DOHH2 (cell line): ENCODE measurements at regions not wholly inside any gene's neighbourhood (a gene's known extent, or its start where the extent isn't known, plus 50 kb on each side); places are given as distances from the start of the nearest gene placed in this dataset.

ENCODE experiments used
- H3F3A ChIP-seq: fragments of 200-600 bp; sonication (generic), shearing (Covaris generic); 2 replicates; pipeline ENCODE4 v1.6.0; 2016; ENCODE audit warnings: antibody characterized with exemption, mild to moderate bottlenecking; ENCODE audit not compliant: control insufficient read depth, insufficient read depth
- H3K27ac ChIP-seq: fragments of 200-600 bp; sonication (generic); 2 replicates; pipeline ENCODE4 v1.5.1; 2014; ENCODE audit warnings: low read depth, mild to moderate bottlenecking, low read length, moderate library complexity
- H3K27me3 ChIP-seq: fragments of 200-600 bp; sonication (generic); 2 replicates; pipeline ENCODE4 v1.6.1; 2014; ENCODE audit warnings: mild to moderate bottlenecking, low read length, mixed read lengths; ENCODE audit not compliant: control insufficient read depth
- H3K36me3 ChIP-seq: fragments of 200-600 bp; sonication (generic); 2 replicates; pipeline ENCODE4 v1.6.1; 2014; ENCODE audit warnings: mild to moderate bottlenecking, low read length, moderate library complexity, mixed read lengths; ENCODE audit not compliant: control insufficient read depth
- H3K4me1 ChIP-seq: fragments of 200-600 bp; sonication (generic); 2 replicates; pipeline ENCODE4 v1.6.1; 2014; ENCODE audit warnings: mild to moderate bottlenecking, low read length, mixed read lengths; ENCODE audit not compliant: control insufficient read depth
- H3K4me2 ChIP-seq: fragments of 200-600 bp; sonication (generic); 2 replicates; pipeline ENCODE4 v1.6.0; 2014; ENCODE audit warnings: mild to moderate bottlenecking, low read length, moderate library complexity
- H3K4me3 ChIP-seq: fragments of 200-600 bp; sonication (generic); 2 replicates; pipeline ENCODE4 v1.5.1; 2014; ENCODE audit warnings: mild to moderate bottlenecking, low read length, mixed read lengths
- H3K79me2 ChIP-seq: fragments of 200-600 bp; sonication (generic); 2 replicates; pipeline ENCODE4 v1.6.1; 2014; ENCODE audit warnings: mild to moderate bottlenecking, low read length, mixed read lengths; ENCODE audit not compliant: control insufficient read depth
- H3K9me2 ChIP-seq: fragments of 200-600 bp; sonication (generic); replicated peaks from 2 replicates; pipeline ENCODE4 v1.6.1; 2014; ENCODE audit warnings: mild to moderate bottlenecking, low read length, mixed read lengths; ENCODE audit not compliant: control insufficient read depth
- H3K9me3 ChIP-seq: fragments of 200-600 bp; sonication (generic); 2 replicates; pipeline ENCODE4 v1.6.1; 2014; ENCODE audit warnings: antibody characterized with exemption, low read length, mixed read lengths; ENCODE audit not compliant: control insufficient read depth, insufficient read depth
- H4K20me1 ChIP-seq: fragments of 200-600 bp; sonication (generic); 2 replicates; pipeline ENCODE4 v1.6.0; 2014; ENCODE audit warnings: low read depth, mild to moderate bottlenecking, antibody characterized with exemption, low read length, moderate library complexity; ENCODE audit not compliant: control insufficient read depth, insufficient read depth
- EZH2phosphoT487 ChIP-seq: fragments of 200-600 bp; sonication (generic); IDR thresholded peaks from 2 replicates; pipeline ENCODE4 v1.6.1; 2017; ENCODE audit warnings: borderline replicate concordance, mild to moderate bottlenecking, antibody characterized with exemption, low read length, moderate library complexity, mixed read lengths
- TF ChIP-seq, protein P1 (sequence below): fragments of 200-600 bp; sonication (generic); IDR thresholded peaks from one replicate; pipeline ENCODE4 v1.5.1; 2014; ENCODE audit warnings: antibody characterized with exemption, mild to moderate bottlenecking, low read depth, low read length; ENCODE audit not compliant: poor library complexity, severe bottlenecking

DNA sequence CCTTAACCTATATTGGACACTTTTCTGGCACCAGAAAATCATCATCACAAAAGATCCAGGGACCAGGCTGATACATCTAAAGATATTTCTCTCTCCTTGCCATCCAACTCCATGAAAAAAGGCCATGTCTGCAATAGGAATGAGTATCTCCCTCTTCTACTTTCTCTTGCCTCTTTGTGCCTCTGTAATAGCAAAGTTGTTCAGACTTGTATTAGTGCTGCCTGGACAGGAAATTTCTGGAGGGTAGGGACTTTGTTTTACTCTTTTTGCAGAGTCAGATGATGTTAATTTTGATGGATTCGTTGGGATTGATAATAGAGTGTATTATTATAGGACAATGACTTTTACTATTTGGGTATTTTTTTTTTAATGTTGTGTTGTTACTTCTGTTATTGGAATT is 376.3 kb downstream of the INHBA start:
- Histone ChIP-seq H3K9me3 (no peaks in the 10 kb centered on the region), H3K4me2 (no peak overlapping the region), H3K4me1 (no peaks in the 10 kb centered on the region), H3K36me3 (no peaks in the 10 kb centered on the region), H3F3A (no peaks in the 10 kb centered on the region), H3K9me2 (no peaks in the 10 kb centered on the region), H3K4me3 (no peak overlapping the region), H3K27ac (no peak overlapping the region), H3K79me2 (no peaks in the 10 kb centered on the region), H3K27me3 (no peaks in the 10 kb centered on the region), H4K20me1 (no peaks in the 10 kb centered on the region)
- no peak for TF ChIP-seq EZH2phosphoT487
- TF ChIP-seq, protein P1, sequence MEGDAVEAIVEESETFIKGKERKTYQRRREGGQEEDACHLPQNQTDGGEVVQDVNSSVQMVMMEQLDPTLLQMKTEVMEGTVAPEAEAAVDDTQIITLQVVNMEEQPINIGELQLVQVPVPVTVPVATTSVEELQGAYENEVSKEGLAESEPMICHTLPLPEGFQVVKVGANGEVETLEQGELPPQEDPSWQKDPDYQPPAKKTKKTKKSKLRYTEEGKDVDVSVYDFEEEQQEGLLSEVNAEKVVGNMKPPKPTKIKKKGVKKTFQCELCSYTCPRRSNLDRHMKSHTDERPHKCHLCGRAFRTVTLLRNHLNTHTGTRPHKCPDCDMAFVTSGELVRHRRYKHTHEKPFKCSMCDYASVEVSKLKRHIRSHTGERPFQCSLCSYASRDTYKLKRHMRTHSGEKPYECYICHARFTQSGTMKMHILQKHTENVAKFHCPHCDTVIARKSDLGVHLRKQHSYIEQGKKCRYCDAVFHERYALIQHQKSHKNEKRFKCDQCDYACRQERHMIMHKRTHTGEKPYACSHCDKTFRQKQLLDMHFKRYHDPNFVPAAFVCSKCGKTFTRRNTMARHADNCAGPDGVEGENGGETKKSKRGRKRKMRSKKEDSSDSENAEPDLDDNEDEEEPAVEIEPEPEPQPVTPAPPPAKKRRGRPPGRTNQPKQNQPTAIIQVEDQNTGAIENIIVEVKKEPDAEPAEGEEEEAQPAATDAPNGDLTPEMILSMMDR, result no peak

DNA sequence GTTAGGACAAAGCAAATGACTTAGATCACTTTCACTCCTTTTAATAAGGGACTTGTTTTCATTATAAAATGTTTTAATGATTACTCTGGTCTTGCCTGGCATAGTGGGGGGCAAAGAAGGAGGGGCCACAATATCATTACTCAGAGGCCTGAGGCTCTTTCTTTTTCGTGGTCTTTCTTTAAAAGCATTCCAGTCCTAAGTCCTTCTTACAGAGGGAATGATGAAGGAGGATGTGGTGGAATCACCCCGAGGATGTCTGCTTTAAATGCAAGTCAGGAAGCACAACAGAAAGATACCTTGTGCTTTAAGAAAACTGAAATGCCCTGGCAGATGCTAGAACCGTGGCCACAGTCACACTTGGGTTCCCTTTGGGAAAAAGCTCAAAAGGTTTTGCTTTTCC is 379.1 kb downstream of the INHBA start:
- Histone ChIP-seq H4K20me1 (no peaks in the 10 kb centered on the region), H3K4me2 (no peak overlapping the region), H3K9me2 (no peaks in the 10 kb centered on the region), H3K4me1 (no peaks in the 10 kb centered on the region), H3F3A (no peaks in the 10 kb centered on the region), H3K79me2 (no peaks in the 10 kb centered on the region), H3K9me3 (no peaks in the 10 kb centered on the region), H3K4me3 (no peak overlapping the region), H3K36me3 (no peaks in the 10 kb centered on the region), H3K27ac (no peak overlapping the region), H3K27me3 (no peaks in the 10 kb centered on the region)
- no peak for TF ChIP-seq EZH2phosphoT487
- TF ChIP-seq, protein P1, result no peak

DNA sequence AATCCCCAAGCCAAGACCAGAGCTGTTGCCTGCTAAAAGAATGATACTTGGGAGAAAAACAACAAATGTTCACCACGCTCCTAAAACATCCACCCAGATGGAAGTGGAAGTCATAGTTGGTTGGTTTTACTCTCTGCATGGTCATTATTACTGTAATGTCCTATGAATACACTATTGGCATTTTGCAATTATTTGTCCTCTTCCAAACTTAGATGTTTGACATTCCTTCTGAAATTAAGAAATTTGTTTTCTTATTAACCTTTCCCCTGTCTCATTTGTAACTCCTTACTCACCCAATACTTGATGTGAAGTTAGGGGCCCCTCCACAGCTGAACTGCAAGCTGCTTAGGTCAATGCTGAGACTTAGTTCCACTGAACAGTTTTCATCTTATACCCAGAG is 383.3 kb downstream of the INHBA start:
- Histone ChIP-seq H3K4me3 (no peak overlapping the region), H3K36me3 (no peaks in the 10 kb centered on the region), H3K9me2 (no peaks in the 10 kb centered on the region), H3F3A (no peaks in the 10 kb centered on the region), H3K4me1 (no peaks in the 10 kb centered on the region), H3K27me3 (no peaks in the 10 kb centered on the region), H3K27ac (no peak overlapping the region), H3K79me2 (no peaks in the 10 kb centered on the region), H4K20me1 (no peaks in the 10 kb centered on the region), H3K4me2 (no peak overlapping the region), H3K9me3 (peaks cover 3% of the 10 kb centered on the region; the same call in 1 of the 2 replicates)
- TF ChIP-seq EZH2phosphoT487, result no peak
- TF ChIP-seq, protein P1, result no peak

DNA sequence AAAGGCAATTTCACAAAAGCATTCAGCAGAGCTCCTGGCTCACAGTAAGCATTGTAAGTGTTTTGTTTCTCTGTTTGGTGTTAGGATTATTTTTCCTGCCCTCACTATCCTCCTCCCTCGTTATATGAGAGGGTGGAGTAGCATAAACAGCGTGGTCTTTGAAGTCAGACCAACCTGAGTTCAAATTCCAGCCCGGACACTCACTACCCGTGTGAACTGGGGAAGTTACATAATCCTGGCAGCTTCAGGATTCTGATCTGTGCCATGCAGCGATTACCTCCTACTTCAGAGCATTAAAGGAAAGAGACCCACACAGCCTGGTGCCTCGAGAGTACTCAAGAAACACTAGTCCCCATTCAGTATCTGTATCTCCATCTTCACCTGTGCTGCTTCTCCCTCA is 386.5 kb downstream of the INHBA start:
- TF ChIP-seq, protein P1, result no peak
- no peak for TF ChIP-seq EZH2phosphoT487
- H3K27ac ChIP-seq, result no peak overlapping the region
- no peaks in the 10 kb centered on the region for H3K4me1 ChIP-seq
- H4K20me1 ChIP-seq, result no peaks in the 10 kb centered on the region
- no peaks in the 10 kb centered on the region for H3K9me2 ChIP-seq
- no peaks in the 10 kb centered on the region for H3K36me3 ChIP-seq
- H3K4me2 ChIP-seq, result no peak overlapping the region
- H3K79me2 ChIP-seq, result no peaks in the 10 kb centered on the region
- H3K4me3 ChIP-seq, result no peak overlapping the region
- H3K9me3 ChIP-seq, result peaks cover 3% of the 10 kb centered on the region; the same call in 1 of the 2 replicates
- H3F3A ChIP-seq, result no peaks in the 10 kb centered on the region
- H3K27me3 ChIP-seq, result no peaks in the 10 kb centered on the region
